H1 (cell line): ENCODE measurements at regions not wholly inside any gene's neighbourhood (a gene's known extent, or its start where the extent isn't known, plus 50 kb on each side); places are given as distances from the start of the nearest gene placed in this dataset.
A peak's percentile ranks its signal among the peaks of the same experiment; 100 is the strongest.

Experiments used
- CTCF ChIA-PET: fragments of 300-600 bp; sonication (Branson Sonifier 250); formaldehyde crosslinking; loops from one replicate; lab custom pipeline; 2021; ENCODE audit not compliant: partially characterized antibody; lab: Charles Lee
- POLR2A ChIA-PET: fragments of 300-600 bp; sonication (Branson Sonifier 250); formaldehyde crosslinking; loops from one replicate; lab custom pipeline; 2021; ENCODE audit warnings: inconsistent platforms; ENCODE audit not compliant: partially characterized antibody; lab: Charles Lee
- DNase-seq, 2 experiments: peaks; one replicate each; pipeline versions ENCODE4 v3.0.0 to v3.0.0-alpha.2; 2010 to 2022; ENCODE audit warnings: low spot score in 2 of 2, low read depth in 1 of 2, mixed read lengths in 1 of 2
- FAIRE-seq: peaks from 2 replicates; lab custom pipeline; 2011; peaks lifted over from hg19 to GRCh38; lab: Jason Lieb, UNC
- H2AFZ ChIP-seq: 2 replicates; pipeline ENCODE4 v1.8.1; 2012; ENCODE audit warnings: low read length, inconsistent platforms
- H2AK5ac ChIP-seq: 2 replicates; pipeline ENCODE4 v1.6.1; 2013; ENCODE audit warnings: low read depth, low read length
- H2BK120ac ChIP-seq: replicated peaks from 2 replicates; pipeline ENCODE3; 2013; ENCODE audit warnings: low read depth, low read length, inconsistent platforms
- H2BK12ac ChIP-seq: 2 replicates; pipeline ENCODE4 v1.6.1; 2013; ENCODE audit warnings: low read depth, low read length
- H2BK15ac ChIP-seq: 2 replicates; pipeline ENCODE4 v1.6.1; 2013; ENCODE audit warnings: low read length
- H2BK20ac ChIP-seq: 2 replicates; pipeline ENCODE4 v1.6.1; 2013; ENCODE audit warnings: low read length
- H2BK5ac ChIP-seq: 2 replicates; pipeline ENCODE4 v1.6.1; 2013; ENCODE audit warnings: low read depth, low read length
- H3K14ac ChIP-seq: 2 replicates; pipeline ENCODE4 v1.6.1; 2013; ENCODE audit warnings: inconsistent platforms; ENCODE audit not compliant: insufficient read length
- H3K18ac ChIP-seq: 2 replicates; pipeline ENCODE4 v1.6.1; 2013; ENCODE audit warnings: low read length; ENCODE audit errors: extremely low read depth
- H3K23ac ChIP-seq: 2 replicates; pipeline ENCODE4 v1.6.1; 2013; ENCODE audit warnings: inconsistent platforms; ENCODE audit not compliant: insufficient read length
- H3K23me2 ChIP-seq: 2 replicates; pipeline ENCODE4 v1.6.1; 2013; ENCODE audit warnings: low read depth, low read length
- H3K27ac ChIP-seq: 2 replicates; pipeline ENCODE4 v1.6.1; 2011; ENCODE audit warnings: low read depth, low read length, inconsistent platforms
- H3K27me3 ChIP-seq, 4 experiments: replicated peaks in 1 of 4; 1 replicate in 1 of 4; 2 replicates in 3 of 4; pipeline versions ENCODE4 v1.6.1 to v1.8.1; 2011 to 2013; ENCODE audit warnings: low read length in 3 of 4, mild to moderate bottlenecking in 3 of 4, inconsistent platforms in 2 of 4, mixed read lengths in 2 of 4, moderate library complexity in 1 of 4; ENCODE audit not compliant: control insufficient read depth in 3 of 4, insufficient read depth in 3 of 4; ENCODE audit errors: extremely low read depth in 1 of 4
- H3K36me3 ChIP-seq, 4 experiments: 2 replicates each; pipeline versions ENCODE4 v1.6.1 to v1.8.1; 2011 to 2013; ENCODE audit warnings: mild to moderate bottlenecking in 4 of 4, low read length in 3 of 4, moderate library complexity in 2 of 4, control low read depth in 1 of 4, inconsistent platforms in 1 of 4; ENCODE audit not compliant: insufficient read depth in 4 of 4, control insufficient read depth in 2 of 4
- H3K4ac ChIP-seq: replicated peaks from 2 replicates; pipeline ENCODE3; 2013; ENCODE audit warnings: low read length, low read depth, mixed read lengths, inconsistent platforms; ENCODE audit not compliant: insufficient read length
- H3K4me1 ChIP-seq, 4 experiments: replicated peaks in 1 of 4; 1 replicate in 1 of 4; 2 replicates in 3 of 4; pipeline versions ENCODE4 v1.6.1 to v1.8.1; 2011 to 2013; ENCODE audit warnings: low read length in 3 of 4, inconsistent platforms in 2 of 4, mixed read lengths in 1 of 4; ENCODE audit not compliant: insufficient read depth in 4 of 4, control insufficient read depth in 3 of 4
- H3K4me2 ChIP-seq, 2 experiments: 2 replicates each; pipeline versions ENCODE4 v1.6.1 to v1.8.1; 2011 to 2013; ENCODE audit warnings: low read depth in 2 of 2, low read length in 2 of 2, control low read depth in 1 of 2, inconsistent platforms in 1 of 2, mild to moderate bottlenecking in 1 of 2; ENCODE audit not compliant: insufficient read depth in 1 of 2
- H3K4me3 ChIP-seq, 4 experiments: fragments of 200-600, 300-600 bp in 1 of 4; sonication (generic), shearing (Covaris generic), sonication (Bioruptor Twin) in 1 of 4; 2 replicates each; pipeline versions ENCODE4 v1.5.1 to v1.8.1; 2011 to 2016; ENCODE audit warnings: low read length in 4 of 4, low read depth in 3 of 4, control low read depth in 2 of 4, inconsistent platforms in 2 of 4, mild to moderate bottlenecking in 2 of 4, mixed read lengths in 1 of 4, moderate library complexity in 1 of 4; ENCODE audit not compliant: insufficient read depth in 2 of 4; ENCODE audit errors: extremely low read depth in 1 of 4
- H3K56ac ChIP-seq: replicated peaks from 2 replicates; pipeline ENCODE3; 2013; ENCODE audit warnings: low read depth, mild to moderate bottlenecking, mixed read lengths, low read length, inconsistent platforms; ENCODE audit not compliant: insufficient read length
- H3K79me1 ChIP-seq: 2 replicates; pipeline ENCODE4 v1.6.1; 2013; ENCODE audit warnings: low read depth, low read length, control low read depth
- H3K79me2 ChIP-seq, 2 experiments: 2 replicates each; pipeline versions ENCODE4 v1.6.1 to v1.8.1; 2012 to 2013; ENCODE audit warnings: low read length in 2 of 2, mild to moderate bottlenecking in 2 of 2, inconsistent platforms in 1 of 2; ENCODE audit not compliant: insufficient read depth in 2 of 2, control insufficient read depth in 1 of 2
- H3K9ac ChIP-seq, 4 experiments: replicated peaks in 1 of 4; 1 replicate in 1 of 4; 2 replicates in 3 of 4; pipeline versions ENCODE4 v1.6.1 to v1.8.1; 2011 to 2013; ENCODE audit warnings: low read depth in 3 of 4, low read length in 3 of 4, control low read depth in 2 of 4, mild to moderate bottlenecking in 2 of 4, moderate library complexity in 2 of 4, inconsistent platforms in 1 of 4; ENCODE audit errors: extremely low read depth in 1 of 4
- H3K9me3 ChIP-seq, 2 experiments: 2 replicates each; pipeline versions ENCODE4 v1.6.1 to v1.8.1; 2012 to 2013; ENCODE audit warnings: mild to moderate bottlenecking in 2 of 2, moderate library complexity in 2 of 2, control low read depth in 1 of 2, inconsistent platforms in 1 of 2, low read depth in 1 of 2, low read length in 1 of 2, mixed read lengths in 1 of 2; ENCODE audit not compliant: insufficient read depth in 2 of 2
- H4K20me1 ChIP-seq, 2 experiments: replicated peaks in 1 of 2; 2 replicates each; pipeline versions ENCODE3 to v1.8.1; 2011 to 2013; ENCODE audit warnings: inconsistent platforms in 2 of 2, low read length in 2 of 2, mild to moderate bottlenecking in 1 of 2; ENCODE audit not compliant: insufficient read depth in 2 of 2, control insufficient read depth in 1 of 2
- H4K5ac ChIP-seq: 2 replicates; pipeline ENCODE4 v1.6.1; 2013; ENCODE audit warnings: low read length, low read depth, mixed read lengths, inconsistent platforms; ENCODE audit not compliant: insufficient read length
- H4K8ac ChIP-seq: 2 replicates; pipeline ENCODE4 v1.8.0; 2013; ENCODE audit warnings: mild to moderate bottlenecking, moderate library complexity, low read length, inconsistent platforms; ENCODE audit not compliant: insufficient read depth; ENCODE audit errors: extremely low read depth
- H4K91ac ChIP-seq: replicated peaks from 2 replicates; pipeline ENCODE3; 2013; ENCODE audit warnings: low read length, mixed read lengths, inconsistent platforms; ENCODE audit not compliant: insufficient read length
- ASH2L ChIP-seq: fragments of 200-600, 300-600 bp; sonication (generic); IDR thresholded peaks from one replicate; pipeline ENCODE4 v1.7.1; 2017; ENCODE audit warnings: low read length
- CBX8 ChIP-seq: fragments of 300-800, 300-1000 bp; sonication (generic); IDR thresholded peaks from 2 replicates; pipeline ENCODE4 v1.7.1; 2016; ENCODE audit warnings: low read depth, low read length, borderline replicate concordance
- CTBP2 ChIP-seq: IDR thresholded peaks from 2 replicates; pipeline ENCODE4 v1.7.0; 2011; ENCODE audit warnings: borderline replicate concordance, mild to moderate bottlenecking, moderate library complexity, mixed read lengths, low read length; ENCODE audit not compliant: insufficient read depth, insufficient read length
- GABPA ChIP-seq: IDR thresholded peaks from 2 replicates; pipeline ENCODE4 v1.6.1; 2011; ENCODE audit warnings: mild to moderate bottlenecking, low read length, moderate library complexity, borderline replicate concordance; ENCODE audit not compliant: insufficient read depth
- KDM4A ChIP-seq: IDR thresholded peaks from one replicate; pipeline ENCODE4 v1.7.1; 2012; ENCODE audit warnings: low read depth, mild to moderate bottlenecking, moderate library complexity, low read length, inconsistent platforms; ENCODE audit not compliant: severe bottlenecking
- MAFK ChIP-seq: IDR thresholded peaks from 2 replicates; pipeline ENCODE4 v1.6.1; 2012; ENCODE audit warnings: low read depth, mild to moderate bottlenecking, improper control_type of control experiment, low read length
- NRF1 ChIP-seq: IDR thresholded peaks from 2 replicates; pipeline ENCODE4 v1.6.1; 2011; ENCODE audit warnings: mild to moderate bottlenecking, low read depth, low read length, improper control_type of control experiment
- PHF8 ChIP-seq: fragments of 200-600 bp; sonication (generic); conservative IDR thresholded peaks from 2 replicates; pipeline ENCODE4 v1.7.1; 2012; ENCODE audit warnings: low read depth, mild to moderate bottlenecking, inconsistent platforms, low read length, moderate library complexity
- RXRA ChIP-seq: IDR thresholded peaks from 2 replicates; pipeline ENCODE4 v1.6.1; 2011; ENCODE audit warnings: low read depth, mild to moderate bottlenecking, low read length, moderate library complexity; ENCODE audit not compliant: insufficient read depth
- SIRT6 ChIP-seq: IDR thresholded peaks from one replicate; pipeline ENCODE4 v1.7.1; 2012; ENCODE audit warnings: low read length, inconsistent platforms
- SP1 ChIP-seq: IDR thresholded peaks from 2 replicates; pipeline ENCODE4 v1.6.1; 2011; ENCODE audit warnings: low read depth, low read length
- TEAD4 ChIP-seq: IDR thresholded peaks from 2 replicates; pipeline ENCODE4 v1.6.1; 2012; ENCODE audit warnings: low read depth, low read length, inconsistent platforms, mixed read lengths
- YY1 ChIP-seq: IDR thresholded peaks from 2 replicates; pipeline ENCODE4 v1.6.1; 2011; ENCODE audit warnings: low read depth, mild to moderate bottlenecking, low read length
- WGBS, 2 experiments: shearing (Covaris generic) in 1 of 2; methylation state at CpG; one replicate each; pipeline versions ENCODE4 v1.1.6 to v1.1.7; 2013 to 2015; ENCODE audit warnings: low lambda C conversion rate in 2 of 2, mixed read lengths in 2 of 2, inconsistent platforms in 1 of 2, low coverage in 1 of 2, missing lambda C conversion rate in 1 of 2; ENCODE audit not compliant: insufficient replicate concordance in 2 of 2, insufficient coverage in 1 of 2, insufficient read length in 1 of 2; ENCODE audit errors: extremely low coverage in 1 of 2, missing lambda C conversion rate in 1 of 2; 5-methylcytosine and 5-hydroxymethylcytosine counted together
- TF ChIP-seq, protein P1 (sequence below): IDR thresholded peaks from 2 replicates; pipeline ENCODE4 v1.6.1; 2012; ENCODE audit warnings: low read length, inconsistent platforms

DNA sequence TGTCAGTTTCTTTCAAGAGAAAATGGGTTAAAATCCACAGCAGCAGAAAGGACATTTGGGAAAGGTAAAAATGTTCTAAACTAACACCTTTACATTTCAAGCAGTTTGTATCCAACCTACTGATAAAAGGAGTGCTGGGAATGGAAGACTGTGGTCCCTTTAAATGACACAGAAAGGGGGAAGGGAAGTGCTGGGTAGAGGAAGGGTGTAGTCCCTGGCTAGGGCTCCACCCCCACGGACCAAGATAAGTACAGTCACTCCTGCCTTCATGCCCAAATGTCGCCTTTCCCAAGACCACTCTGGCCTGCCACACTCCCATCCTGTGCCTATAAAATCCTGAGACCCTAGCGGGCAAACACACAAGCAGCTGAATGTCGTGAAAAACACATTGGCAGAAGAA is 350.9 kb upstream of the POU1F1 start:
- Histone ChIP-seq H2AK5ac (no peak overlapping the region), H3K79me1 (no peaks in the 10 kb centered on the region), H3K4me1 (no peaks in the 10 kb centered on the region), H3K36me3 (no peaks in the 10 kb centered on the region), H3K4me2 (no peak overlapping the region), H3K9ac (no peak overlapping the region), H4K20me1 (no peaks in the 10 kb centered on the region), H3K56ac (no peak overlapping the region), H3K4me3 (no peak overlapping the region), H3K9me3 (no peaks in the 10 kb centered on the region), H2BK20ac (no peak overlapping the region), H2BK15ac (no peak overlapping the region), H3K4ac (no peak overlapping the region), H4K8ac (no peak overlapping the region), H2BK5ac (no peak overlapping the region), H2BK12ac (no peak overlapping the region), H4K5ac (no peak overlapping the region), H3K23ac (no peak overlapping the region), H3K18ac (no peak overlapping the region), H3K23me2 (no peaks in the 10 kb centered on the region), H3K14ac (no peak overlapping the region), H3K27me3 (no peaks in the 10 kb centered on the region), H4K91ac (no peak overlapping the region), H3K27ac (no peak overlapping the region), H3K79me2 (no peaks in the 10 kb centered on the region), H2AFZ (peak overlapping the region; percentile 97), H2BK120ac (no peak overlapping the region)
- ChIA-PET POLR2A (no interaction called here), CTCF (interaction anchor here (2.5 kb wide), 1 partner anchor 12 kb away, joined by 7 read pairs; no protein-coding TSS in a partner anchor)
- FAIRE-seq (no peak), DNase-seq (no peak)
- 74% methylated on average over 4 of the region's 4 CpGs; no CpG with 5 or more reads in 1 of the 2 experiments for WGBS, 2 experiments
- TF ChIP-seq YY1, result no peak
- TF ChIP-seq, protein P1, sequence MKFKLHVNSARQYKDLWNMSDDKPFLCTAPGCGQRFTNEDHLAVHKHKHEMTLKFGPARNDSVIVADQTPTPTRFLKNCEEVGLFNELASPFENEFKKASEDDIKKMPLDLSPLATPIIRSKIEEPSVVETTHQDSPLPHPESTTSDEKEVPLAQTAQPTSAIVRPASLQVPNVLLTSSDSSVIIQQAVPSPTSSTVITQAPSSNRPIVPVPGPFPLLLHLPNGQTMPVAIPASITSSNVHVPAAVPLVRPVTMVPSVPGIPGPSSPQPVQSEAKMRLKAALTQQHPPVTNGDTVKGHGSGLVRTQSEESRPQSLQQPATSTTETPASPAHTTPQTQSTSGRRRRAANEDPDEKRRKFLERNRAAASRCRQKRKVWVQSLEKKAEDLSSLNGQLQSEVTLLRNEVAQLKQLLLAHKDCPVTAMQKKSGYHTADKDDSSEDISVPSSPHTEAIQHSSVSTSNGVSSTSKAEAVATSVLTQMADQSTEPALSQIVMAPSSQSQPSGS, result no peak
- no peak for TF ChIP-seq SIRT6
- no peak for TF ChIP-seq CBX8
- TF ChIP-seq MAFK, result no peak
- TF ChIP-seq GABPA, result no peak
- no peak for TF ChIP-seq KDM4A
- no peak for TF ChIP-seq PHF8
- TF ChIP-seq CTBP2, result no peak
- TF ChIP-seq SP1, result no peak
- no peak for TF ChIP-seq TEAD4
- TF ChIP-seq NRF1, result no peak
- no peak for TF ChIP-seq RXRA
- TF ChIP-seq ASH2L, result no peak
